ENCODE measurements at regions not wholly inside any gene's neighbourhood (a gene's known extent, or its start where the extent isn't known, plus 50 kb on each side); places are given as distances from the start of the nearest gene placed in this dataset.
"Not testable (repeated sequence)": the region's sequence is repeated elsewhere in the genome, so short reads cannot be mapped to it uniquely, and the experiment has no call there.

- Histone ChIP-seq H3K27ac (no peak overlapping the region), H3K4me2 (no peak overlapping the region), H3K4me3 (no peak overlapping the region), H3K9me3 (no peaks in the 10 kb centered on the region), H3K4me1 (no peaks in the 10 kb centered on the region)
- ChIA-PET POLR2A (no interaction called here), CTCF (no interaction called here)
- no peak for ATAC-seq
- 5% methylated on average over 1 of the region's 1 CpG for WGBS (ENCODE audit: missing lambda C conversion rate)
- no peak for DNase-seq (ENCODE audit: low read depth in 1 of 2, low spot score in 1 of 2)
- no peak for FAIRE-seq
- no peak for TF ChIP-seq HDAC2 (IDR thresholded peaks at IDR 0.05)
- no peak for TF ChIP-seq FOSB (CRISPR knock-in tag; IDR thresholded peaks at IDR 0.05)
- no peak for TF ChIP-seq TFCP2L1 (CRISPR knock-in tag; IDR thresholded peaks at IDR 0.05)
- TF ChIP-seq HES2 (IDR thresholded peaks at IDR 0.05): no peak
- TF ChIP-seq EP300 (IDR thresholded peaks at IDR 0.05): no peak
Measured at GRCh38 chr3:103513003-103513402, 1078.2 kb downstream of the ZPLD1 start.

GRCh38 chr3:103515116-103515515 is 1080.3 kb downstream of the ZPLD1 start:
- DNase-seq (ENCODE audit: low read depth in 1 of 2, low spot score in 1 of 2) (no peak), FAIRE-seq (no peak), ATAC-seq (no peak)
- TF ChIP-seq CBX8 (IDR thresholded peaks at IDR 0.05): no peak
- TF ChIP-seq FOXS1 (CRISPR knock-in tag; IDR thresholded peaks at IDR 0.05): no peak
- no peak for TF ChIP-seq MAX (IDR thresholded peaks at IDR 0.05)
- no peak for TF ChIP-seq MAZ (IDR thresholded peaks at IDR 0.05; ENCODE audit: borderline replicate concordance, low read depth, low read length)
- TF ChIP-seq FOSB (CRISPR knock-in tag; IDR thresholded peaks at IDR 0.05): no peak
- no peak for TF ChIP-seq ATOH8 (CRISPR knock-in tag; IDR thresholded peaks at IDR 0.05; ENCODE audit: low read depth)
- no peak for TF ChIP-seq HOXA7 (CRISPR knock-in tag; IDR thresholded peaks at IDR 0.05)
- TF ChIP-seq RNF2 (IDR thresholded peaks at IDR 0.05; ENCODE audit: borderline replicate concordance, low read depth): no peak
- TF ChIP-seq NPAS2 (CRISPR knock-in tag; IDR thresholded peaks at IDR 0.05; ENCODE audit: borderline replicate concordance): no peak
- TF ChIP-seq E2F6 (IDR thresholded peaks at IDR 0.05; ENCODE audit: borderline replicate concordance, low read depth): no peak
- no peaks in the 10 kb centered on the region for H3K9me3 ChIP-seq
- 34% methylated on average over 5 of the region's 5 CpGs for WGBS (ENCODE audit: missing lambda C conversion rate)
- no peaks in the 10 kb centered on the region for H3K4me1 ChIP-seq
- no peak overlapping the region for H3K27ac ChIP-seq
- no peak overlapping the region for H3K4me3 ChIP-seq
- POLR2A ChIA-PET: no interaction called here
- CTCF ChIA-PET: no interaction called here
- no peak overlapping the region for H3K4me2 ChIP-seq

- no peak for TF ChIP-seq SREBF2 (IDR thresholded peaks at IDR 0.05)
- peak; percentile 45 for TF ChIP-seq MAFK (IDR thresholded peaks at IDR 0.05; ENCODE audit: partially characterized antibody)
- no peak for TF ChIP-seq RAD21 (conservative IDR thresholded peaks at IDR 0.05 in 1 of 2, IDR thresholded peaks at IDR 0.05 in 1 of 2)
- TF ChIP-seq TFCP2L1 (CRISPR knock-in tag; IDR thresholded peaks at IDR 0.05): no peak
- TF ChIP-seq NPAS2 (CRISPR knock-in tag; IDR thresholded peaks at IDR 0.05; ENCODE audit: borderline replicate concordance): no peak
- TF ChIP-seq ZNF302 (CRISPR knock-in tag; IDR thresholded peaks at IDR 0.05): no peak
- TF ChIP-seq RCOR1 (IDR thresholded peaks at IDR 0.05; ENCODE audit: low read depth, low read length): no peak
- DNase-seq (ENCODE audit: low read depth in 1 of 2, low spot score in 1 of 2) (no peak), ATAC-seq (no peak), FAIRE-seq (no peak)
- Histone ChIP-seq H3K4me3 (no peak overlapping the region), H3K27ac (no peak overlapping the region), H3K9me3 (no peaks in the 10 kb centered on the region), H3K4me2 (no peak overlapping the region), H3K4me1 (no peaks in the 10 kb centered on the region)
- ChIA-PET POLR2A (no interaction called here), CTCF (no interaction called here)
- WGBS (ENCODE audit: missing lambda C conversion rate): 37% methylated on average over 3 of the region's 3 CpGs
Measured at GRCh38 chr3:103516950-103517349, 1082.1 kb downstream of the ZPLD1 start.

GRCh38 chr3:103531327-103531726 is 1096.5 kb downstream of the ZPLD1 start:
- H3K4me2 ChIP-seq; CTCF ChIA-PET; H3K9me3 ChIP-seq; POLR2A ChIA-PET; ATAC-seq; H3K4me1 ChIP-seq; H3K27ac ChIP-seq; DNase-seq (ENCODE audit: low read depth in 1 of 2, low spot score in 1 of 2); FAIRE-seq; H3K4me3 ChIP-seq: not testable (repeated sequence)
- 48% methylated on average over 11 of the region's 19 CpGs for WGBS (ENCODE audit: missing lambda C conversion rate)

All from A549 (cell line).